KMS-11 (cell line): ENCODE measurements at regions not wholly inside any gene's neighbourhood (a gene's known extent, or its start where the extent isn't known, plus 50 kb on each side); places are given as distances from the start of the nearest gene placed in this dataset.

ENCODE experiments used
- H2AFZ ChIP-seq: fragments of 200-600 bp; sonication (generic); 2 replicates; pipeline ENCODE4 v1.6.1; 2016; ENCODE audit warnings: antibody characterized with exemption, mixed run types, low read depth
- H3K27ac ChIP-seq: fragments of 200-600 bp; sonication (generic); 2 replicates; pipeline ENCODE4 v1.6.1; 2016; ENCODE audit warnings: mild to moderate bottlenecking, mixed run types
- H3K27me3 ChIP-seq: fragments of 200-600 bp; sonication (generic); 2 replicates; pipeline ENCODE4 v1.6.1; 2017; ENCODE audit warnings: mild to moderate bottlenecking, low read depth, mixed run types, moderate library complexity; ENCODE audit not compliant: insufficient read depth
- H3K36me3 ChIP-seq: fragments of 200-600 bp; sonication (generic); 2 replicates; pipeline ENCODE4 v1.6.1; 2017; ENCODE audit warnings: mild to moderate bottlenecking, mixed run types; ENCODE audit not compliant: insufficient read depth
- H3K4me1 ChIP-seq: fragments of 200-600 bp; sonication (generic); 2 replicates; pipeline ENCODE4 v1.6.1; 2016; ENCODE audit warnings: mild to moderate bottlenecking, low read depth, mixed run types; ENCODE audit not compliant: poor library complexity, severe bottlenecking
- H3K4me2 ChIP-seq: fragments of 200-600 bp; sonication (generic); 2 replicates; pipeline ENCODE4 v1.7.0; 2016; ENCODE audit warnings: mild to moderate bottlenecking, mixed run types
- H3K4me3 ChIP-seq: fragments of 200-600 bp; sonication (generic); IDR thresholded peaks from 2 replicates; pipeline ENCODE4 v1.6.1; 2017; ENCODE audit warnings: low read depth, low read length, mixed read lengths; ENCODE audit not compliant: insufficient read depth
- H3K79me2 ChIP-seq: fragments of 200-600 bp; sonication (generic); 2 replicates; pipeline ENCODE4 v1.6.1; 2016; ENCODE audit warnings: low read depth, mixed run types; ENCODE audit not compliant: insufficient read depth
- H3K9ac ChIP-seq: fragments of 200-600 bp; sonication (generic); 2 replicates; pipeline ENCODE4 v1.6.1; 2016; ENCODE audit warnings: mild to moderate bottlenecking, mixed run types
- H4K20me1 ChIP-seq: fragments of 200-600 bp; sonication (generic); 2 replicates; pipeline ENCODE4 v1.6.1; 2016; ENCODE audit warnings: mild to moderate bottlenecking, mixed run types; ENCODE audit not compliant: insufficient read depth
- TF ChIP-seq, protein P1 (sequence below): fragments of 200-600 bp; sonication (generic); conservative IDR thresholded peaks from 2 replicates; pipeline ENCODE4 v1.6.1; 2017; ENCODE audit warnings: low read depth, mild to moderate bottlenecking, antibody characterized with exemption, low read length, moderate library complexity, mixed read lengths

DNA sequence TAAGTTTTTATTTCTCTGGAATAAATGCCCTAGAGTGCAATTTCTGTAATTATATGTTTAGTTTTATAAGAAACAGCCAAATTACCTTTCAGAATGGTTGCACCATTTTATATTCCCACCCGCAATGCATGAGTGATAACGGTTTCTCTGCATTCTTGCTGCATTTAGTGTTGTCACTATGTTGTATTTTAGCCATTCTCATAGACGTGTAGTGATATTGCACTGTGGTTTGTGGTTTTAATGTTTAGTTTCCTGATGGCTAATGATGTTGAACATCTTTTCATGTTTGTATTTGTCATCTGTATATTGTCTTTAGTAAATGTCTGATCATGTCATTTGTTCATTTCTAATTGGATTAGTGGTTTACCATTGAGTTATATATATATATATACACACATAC lies 73.0 kb upstream of the GOLIM4 start:
- no peak overlapping the region for H3K4me2 ChIP-seq

DNA sequence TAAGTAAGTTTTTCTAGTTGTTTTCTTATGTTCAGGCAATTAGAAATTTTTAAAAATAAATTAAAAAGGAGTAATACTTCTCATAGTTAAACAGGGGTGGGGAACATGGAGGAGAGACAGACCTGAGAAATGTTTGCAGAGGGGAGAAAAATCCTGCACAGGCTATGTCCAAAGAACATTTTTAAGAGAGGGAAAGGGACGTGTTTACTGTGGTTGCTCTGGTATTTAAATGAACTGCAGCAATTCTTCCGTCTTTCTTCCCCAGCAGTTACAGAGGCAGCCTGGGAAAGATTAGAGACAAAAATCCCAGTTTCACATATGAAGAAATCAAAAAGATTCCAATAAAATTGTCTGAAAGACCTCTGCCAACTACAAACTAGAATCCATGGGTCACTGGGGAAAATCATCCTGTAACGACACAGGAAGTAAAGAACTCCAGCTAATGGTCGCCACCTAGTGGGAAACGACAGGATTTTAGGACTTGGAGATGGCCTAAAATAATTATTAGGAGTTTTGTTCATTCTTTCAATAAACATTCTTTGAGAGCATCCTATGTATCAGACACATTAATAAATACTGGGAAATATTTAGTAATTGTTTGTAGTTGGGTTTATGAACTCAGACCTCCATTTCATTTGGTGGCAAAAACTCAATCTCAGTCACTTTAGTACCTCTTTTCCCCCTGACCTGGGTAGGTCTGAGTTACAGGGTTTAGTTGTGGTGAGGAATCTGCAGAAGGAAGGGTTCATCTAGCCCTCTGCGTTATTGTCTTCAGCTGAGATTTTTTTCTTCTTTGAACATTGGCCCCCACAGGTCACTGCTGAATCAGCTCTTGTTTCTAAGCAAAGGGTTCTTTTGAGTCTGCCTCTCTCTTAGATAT lies 69.9 kb upstream of the GOLIM4 start:
- H3K4me2 ChIP-seq = no peak overlapping the region
- no peak overlapping the region for H3K27ac ChIP-seq
- no peak overlapping the region for H3K4me3 ChIP-seq

More for the DNA sequence above, 73.0 kb upstream of the GOLIM4 start:
- Histone ChIP-seq H3K4me1 (peaks cover 7% of the 10 kb centered on the region), H2AFZ (no peak overlapping the region), H3K79me2 (no peaks in the 10 kb centered on the region), H3K27ac (no peak overlapping the region), H3K36me3 (no peaks in the 10 kb centered on the region), H4K20me1 (no peaks in the 10 kb centered on the region), H3K27me3 (no peaks in the 10 kb centered on the region), H3K4me3 (no peak overlapping the region), H3K9ac (no peak overlapping the region)
- TF ChIP-seq, protein P1, sequence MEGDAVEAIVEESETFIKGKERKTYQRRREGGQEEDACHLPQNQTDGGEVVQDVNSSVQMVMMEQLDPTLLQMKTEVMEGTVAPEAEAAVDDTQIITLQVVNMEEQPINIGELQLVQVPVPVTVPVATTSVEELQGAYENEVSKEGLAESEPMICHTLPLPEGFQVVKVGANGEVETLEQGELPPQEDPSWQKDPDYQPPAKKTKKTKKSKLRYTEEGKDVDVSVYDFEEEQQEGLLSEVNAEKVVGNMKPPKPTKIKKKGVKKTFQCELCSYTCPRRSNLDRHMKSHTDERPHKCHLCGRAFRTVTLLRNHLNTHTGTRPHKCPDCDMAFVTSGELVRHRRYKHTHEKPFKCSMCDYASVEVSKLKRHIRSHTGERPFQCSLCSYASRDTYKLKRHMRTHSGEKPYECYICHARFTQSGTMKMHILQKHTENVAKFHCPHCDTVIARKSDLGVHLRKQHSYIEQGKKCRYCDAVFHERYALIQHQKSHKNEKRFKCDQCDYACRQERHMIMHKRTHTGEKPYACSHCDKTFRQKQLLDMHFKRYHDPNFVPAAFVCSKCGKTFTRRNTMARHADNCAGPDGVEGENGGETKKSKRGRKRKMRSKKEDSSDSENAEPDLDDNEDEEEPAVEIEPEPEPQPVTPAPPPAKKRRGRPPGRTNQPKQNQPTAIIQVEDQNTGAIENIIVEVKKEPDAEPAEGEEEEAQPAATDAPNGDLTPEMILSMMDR = no peak

DNA sequence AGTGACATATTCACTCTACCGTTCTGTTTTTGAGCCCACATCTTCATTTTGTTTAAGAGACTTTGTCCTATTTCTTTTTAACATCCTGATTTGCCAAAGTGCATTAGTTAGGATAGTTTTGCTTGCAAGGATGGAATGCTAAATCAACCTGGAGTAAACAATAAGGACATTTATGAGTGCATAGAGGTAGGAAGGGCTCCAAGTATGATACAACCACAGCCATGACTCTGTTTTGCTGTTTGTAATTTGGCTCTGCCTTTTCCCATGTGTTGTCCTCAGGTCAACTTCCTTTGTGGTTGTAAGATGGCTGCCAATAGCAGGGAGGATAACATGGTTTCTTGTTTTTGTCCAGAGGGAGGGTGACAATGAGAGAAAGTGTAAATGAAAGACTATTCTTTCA lies 66.4 kb upstream of the GOLIM4 start:
- no peaks in the 10 kb centered on the region for H4K20me1 ChIP-seq
- no peaks in the 10 kb centered on the region for H3K79me2 ChIP-seq
- H3K36me3 ChIP-seq = no peaks in the 10 kb centered on the region
- no peak overlapping the region for H3K9ac ChIP-seq
- H3K4me3 ChIP-seq = no peak overlapping the region
- H2AFZ ChIP-seq = no peak overlapping the region
- H3K4me2 ChIP-seq = no peak overlapping the region
- peaks cover 7% of the 10 kb centered on the region for H3K4me1 ChIP-seq
- H3K27me3 ChIP-seq = no peaks in the 10 kb centered on the region
- no peak overlapping the region for H3K27ac ChIP-seq
- TF ChIP-seq, protein P1 = no peak

More for the DNA sequence above, 69.9 kb upstream of the GOLIM4 start:
- Histone ChIP-seq H3K4me1 (peaks cover 7% of the 10 kb centered on the region), H4K20me1 (no peaks in the 10 kb centered on the region), H3K79me2 (no peaks in the 10 kb centered on the region), H3K27me3 (no peaks in the 10 kb centered on the region), H3K9ac (no peak overlapping the region), H2AFZ (peak overlapping the region; percentile 64; the same call in 1 of the 2 replicates), H3K36me3 (no peaks in the 10 kb centered on the region)
- TF ChIP-seq, protein P1 = peak; percentile 88

DNA sequence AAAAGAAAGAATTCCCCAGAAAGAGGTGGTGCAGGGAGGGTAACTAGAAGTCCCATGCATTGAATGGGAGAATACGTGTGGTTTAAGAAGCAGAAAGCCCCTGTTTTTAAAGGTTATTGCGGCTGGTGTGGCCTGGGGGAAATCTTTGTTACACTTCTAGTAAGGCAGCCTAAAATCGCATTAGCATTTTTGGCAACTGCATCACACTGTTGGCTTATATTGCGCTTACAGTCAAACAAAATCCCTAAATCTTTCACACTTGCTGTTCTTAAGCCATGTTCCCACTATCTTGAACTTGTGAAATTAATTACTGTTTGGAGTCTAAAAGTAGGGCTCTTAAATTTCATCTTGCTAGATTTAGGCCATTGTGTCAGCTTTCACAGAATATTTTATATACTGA lies 66.0 kb upstream of the GOLIM4 start:
- Histone ChIP-seq H3K4me1 (peaks cover 7% of the 10 kb centered on the region), H2AFZ (no peak overlapping the region), H3K4me3 (no peak overlapping the region), H3K36me3 (no peaks in the 10 kb centered on the region), H3K4me2 (no peak overlapping the region), H3K9ac (no peak overlapping the region), H3K27ac (no peak overlapping the region), H3K79me2 (no peaks in the 10 kb centered on the region), H4K20me1 (no peaks in the 10 kb centered on the region), H3K27me3 (no peaks in the 10 kb centered on the region)
- TF ChIP-seq, protein P1 = no peak
